Activated naive CD4-positive, alpha-beta T cell treated with anti-CD3 and anti-CD28 coated beads for 36 hours (primary cell): ENCODE measurements at regions not wholly inside any gene's neighbourhood (a gene's known extent, or its start where the extent isn't known, plus 50 kb on each side); places are given as distances from the start of the nearest gene placed in this dataset.

Source experiments
- CTCF ChIA-PET: fragments of 350-600 bp; sonication (Branson Sonifier 250); formaldehyde crosslinking; loops from one replicate; lab custom pipeline; 2021; ENCODE audit warnings: antibody characterized with exemption; lab: Charles Lee
- DNase-seq: peaks from one replicate; pipeline ENCODE4 v3.0.0-alpha.2; 2020
- H3K27ac Mint-ChIP-seq: one replicate; pipeline ENCODE4 v1.8.0; 2021; ENCODE audit warnings: mild to moderate bottlenecking, mixed read lengths
- H3K27me3 Mint-ChIP-seq: one replicate; pipeline ENCODE4 v1.8.0; 2021; ENCODE audit warnings: low read depth, mixed read lengths
- H3K36me3 Mint-ChIP-seq: one replicate; pipeline ENCODE4 v1.8.0; 2021; ENCODE audit warnings: low read depth, mixed read lengths
- H3K4me1 Mint-ChIP-seq: one replicate; pipeline ENCODE4 v1.8.0; 2021; ENCODE audit warnings: low read depth, mixed read lengths
- H3K4me3 Mint-ChIP-seq: one replicate; pipeline ENCODE4 v1.8.0; 2021; ENCODE audit warnings: mild to moderate bottlenecking, moderate library complexity, mixed read lengths
- H3K9me3 Mint-ChIP-seq: one replicate; pipeline ENCODE4 v1.8.0; 2021; ENCODE audit warnings: mixed read lengths
- intact Hi-C: fragments of 100-400 bp; cut with micrococcal nuclease; formaldehyde crosslinking; loops from one replicate; pipeline ENCODE4 v1.15.1; 2023

DNA sequence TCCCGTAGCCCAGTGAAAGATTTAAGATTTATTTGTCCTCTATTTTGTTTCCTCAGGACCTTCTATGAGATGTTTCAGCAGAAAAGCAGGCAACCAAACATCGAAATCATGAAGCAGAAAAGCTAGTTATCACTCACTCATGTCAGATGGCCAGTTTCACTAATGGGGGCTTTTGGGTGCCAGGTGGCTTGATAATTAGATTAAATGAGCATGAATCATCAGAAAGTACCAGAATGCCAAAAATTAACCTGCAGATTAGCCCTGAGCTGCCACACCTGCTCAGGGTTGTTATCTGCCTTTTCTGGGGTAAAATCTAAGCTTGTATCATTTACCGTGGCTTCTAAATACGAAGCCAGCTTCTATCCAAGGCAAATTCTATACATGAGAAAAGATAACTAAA, 1017.5 kb downstream of the XPNPEP1 start:
- CTCF ChIA-PET, result no interaction called here
- Mint-ChIP-seq H3K27ac (no peak overlapping the region), H3K9me3 (no peaks in the 10 kb centered on the region), H3K36me3 (no peaks in the 10 kb centered on the region), H3K4me3 (no peak overlapping the region), H3K4me1 (no peaks in the 10 kb centered on the region), H3K27me3 (no peaks in the 10 kb centered on the region)
- no peak for DNase-seq
- intact Hi-C loops, result no loop called here

DNA sequence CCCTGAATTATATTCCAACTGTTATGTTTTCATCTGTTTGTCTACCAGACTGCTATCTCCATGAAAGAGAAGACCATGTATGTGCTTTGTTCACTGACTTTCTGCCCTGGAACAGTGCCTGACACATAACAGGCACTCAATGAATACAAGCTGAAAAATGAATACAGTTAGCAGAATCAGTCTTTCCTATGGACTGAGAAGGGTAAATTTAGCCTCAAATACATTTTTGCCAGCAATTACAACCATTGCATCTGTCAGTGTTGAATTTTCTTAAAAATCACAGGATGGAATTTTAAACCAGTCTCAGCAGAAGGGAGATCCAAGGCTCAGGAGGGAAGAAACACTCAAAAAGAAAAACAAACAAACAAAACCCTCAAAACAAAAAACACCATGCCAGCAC, 1018.1 kb downstream of the XPNPEP1 start:
- Mint-ChIP-seq H3K9me3 (no peaks in the 10 kb centered on the region), H3K4me1 (no peaks in the 10 kb centered on the region)
- intact Hi-C loops, result no loop called here

DNA sequence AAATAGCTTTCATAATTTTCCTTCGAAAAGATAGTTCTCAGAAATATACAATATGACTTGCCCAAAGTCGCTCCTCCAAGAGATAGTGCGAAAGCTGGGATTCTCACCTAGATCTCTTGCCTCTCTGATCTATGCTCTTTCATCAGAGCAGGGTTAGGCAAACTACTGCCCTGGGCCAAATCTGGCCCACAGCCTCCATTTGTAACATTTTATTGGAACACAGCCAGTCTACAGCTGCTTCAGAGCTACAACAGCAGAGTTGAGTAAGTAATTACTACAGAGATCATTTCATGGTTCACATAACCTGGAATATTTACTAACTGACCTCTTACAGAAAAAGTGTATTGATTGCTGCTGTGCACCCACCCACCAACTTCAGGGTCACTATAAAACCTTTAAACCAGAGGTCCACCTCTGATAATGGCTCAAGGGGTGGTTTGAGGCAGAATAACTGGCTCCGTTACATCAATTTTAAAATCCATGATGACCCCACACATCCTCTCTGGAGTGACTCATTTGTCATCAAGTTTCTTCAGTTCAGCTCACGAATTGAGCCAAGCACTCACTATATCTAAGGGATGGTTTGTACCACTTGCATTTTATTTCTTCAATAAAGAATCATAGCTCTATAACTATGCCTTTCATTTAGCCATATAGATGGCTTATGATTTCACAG, 1019.0 kb downstream of the XPNPEP1 start:
- intact Hi-C loops, result no loop called here
- Mint-ChIP-seq H3K4me1 (no peaks in the 10 kb centered on the region), H3K27ac (no peak overlapping the region), H3K27me3 (no peaks in the 10 kb centered on the region), H3K36me3 (no peaks in the 10 kb centered on the region), H3K9me3 (no peaks in the 10 kb centered on the region), H3K4me3 (no peak overlapping the region)
- CTCF ChIA-PET, result no interaction called here
- no peak for DNase-seq

More for the DNA sequence above, 1018.1 kb downstream of the XPNPEP1 start:
- no peak overlapping the region for H3K27ac Mint-ChIP-seq
- no peak overlapping the region for H3K4me3 Mint-ChIP-seq
- CTCF ChIA-PET, result no interaction called here
- H3K27me3 Mint-ChIP-seq, result no peaks in the 10 kb centered on the region
- DNase-seq, result no peak
- H3K36me3 Mint-ChIP-seq, result no peaks in the 10 kb centered on the region

DNA sequence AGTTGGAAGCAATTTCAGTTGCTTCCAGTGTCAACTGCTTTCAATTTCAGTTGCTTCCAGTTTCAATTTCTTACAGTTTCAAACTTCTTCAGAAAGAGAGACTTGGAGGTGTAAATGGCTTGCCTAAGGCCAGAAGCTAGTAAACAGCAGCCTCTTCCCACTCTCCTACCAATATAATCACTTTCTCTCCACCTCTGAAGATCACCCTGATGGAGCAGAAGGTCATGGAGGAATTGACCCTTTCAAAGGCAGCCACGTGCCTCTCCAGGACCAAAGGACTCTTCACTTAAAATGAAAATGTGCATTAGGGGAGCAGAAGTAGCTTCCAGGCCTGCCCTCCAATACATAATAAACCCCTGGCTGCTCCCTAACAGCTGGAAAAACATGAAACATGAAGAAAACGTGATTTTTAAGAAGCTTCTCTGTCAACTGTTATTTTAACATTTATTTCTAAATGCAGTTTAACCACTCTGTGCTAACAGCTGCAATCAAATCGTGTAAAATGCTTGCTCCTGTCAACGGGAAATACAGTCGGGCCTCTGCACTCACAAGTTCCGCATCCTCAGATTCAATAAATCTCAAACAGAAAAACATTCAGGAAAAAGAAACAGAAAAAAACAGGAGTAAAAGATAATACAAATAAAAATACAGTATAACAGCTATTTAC, 1020.6 kb downstream of the XPNPEP1 start:
- intact Hi-C loops, result no loop called here
- CTCF ChIA-PET, result no interaction called here
- H3K9me3 Mint-ChIP-seq, result no peaks in the 10 kb centered on the region
- no peaks in the 10 kb centered on the region for H3K36me3 Mint-ChIP-seq
- no peak overlapping the region for H3K4me3 Mint-ChIP-seq
- no peak overlapping the region for H3K27ac Mint-ChIP-seq
- H3K27me3 Mint-ChIP-seq, result no peaks in the 10 kb centered on the region
- H3K4me1 Mint-ChIP-seq, result no peaks in the 10 kb centered on the region
- no peak for DNase-seq

DNA sequence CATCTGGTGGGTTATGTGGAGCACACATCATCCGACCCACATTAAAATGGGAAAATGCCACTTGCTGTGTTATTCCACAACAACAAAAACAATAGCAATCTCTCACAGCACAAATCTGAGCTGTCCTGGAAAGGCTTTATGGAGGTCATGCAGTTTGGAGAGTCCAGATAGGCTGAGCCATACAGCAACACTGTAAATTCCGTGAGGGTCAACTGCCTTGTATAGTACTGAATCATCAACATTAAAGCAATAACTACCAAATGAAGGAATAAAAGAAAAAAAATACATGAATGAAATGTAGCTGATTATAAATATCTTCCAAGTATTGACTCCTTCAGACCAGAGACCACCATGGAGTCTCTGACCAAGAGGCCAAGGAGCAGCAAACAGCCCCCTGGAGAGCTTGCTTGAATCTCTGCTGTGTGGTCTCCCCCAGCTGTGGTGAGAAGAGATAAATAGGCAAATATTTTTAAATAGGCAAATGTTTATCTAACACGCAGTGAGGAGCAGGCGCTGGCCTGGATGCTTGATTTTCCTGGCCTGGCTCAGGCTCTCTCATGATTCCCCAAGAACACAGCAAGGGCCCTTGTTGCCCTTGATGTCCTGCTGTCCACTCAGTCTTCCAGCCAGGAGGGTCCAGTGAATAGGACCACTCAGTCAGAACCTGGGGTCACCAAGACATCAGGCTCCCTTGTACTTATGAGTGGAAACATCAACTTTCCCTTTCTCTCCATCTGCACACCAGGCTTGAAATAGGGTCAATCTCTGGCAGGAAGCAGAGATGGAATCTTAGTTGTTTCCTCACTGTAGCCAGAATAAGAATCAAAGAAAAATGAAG, 1021.3 kb downstream of the XPNPEP1 start:
- no peak for DNase-seq
- no peaks in the 10 kb centered on the region for H3K27me3 Mint-ChIP-seq
- no peak overlapping the region for H3K27ac Mint-ChIP-seq
- H3K9me3 Mint-ChIP-seq, result no peaks in the 10 kb centered on the region
- intact Hi-C loops, result no loop called here
- H3K4me3 Mint-ChIP-seq, result no peak overlapping the region
- no peaks in the 10 kb centered on the region for H3K4me1 Mint-ChIP-seq
- CTCF ChIA-PET, result no interaction called here
- H3K36me3 Mint-ChIP-seq, result no peaks in the 10 kb centered on the region

DNA sequence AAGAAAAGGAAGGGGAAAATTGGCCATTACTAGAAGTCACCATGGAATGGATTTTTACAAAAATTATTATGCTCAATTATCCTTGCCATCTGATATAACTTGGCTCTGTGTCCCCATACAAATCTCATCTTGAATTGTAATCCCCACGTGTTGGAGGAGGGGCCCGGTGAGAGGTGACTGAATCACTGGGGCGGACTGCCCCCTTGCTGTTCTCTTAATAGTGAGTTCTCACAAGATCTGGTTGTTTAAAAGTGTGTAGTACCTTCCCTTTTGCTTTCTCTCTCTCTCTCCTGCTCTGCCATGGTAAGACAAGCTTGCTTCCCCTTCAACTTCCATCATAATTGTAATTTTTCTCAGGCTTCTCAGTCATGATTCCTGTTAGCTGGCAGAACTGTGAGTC, 1023.6 kb downstream of the XPNPEP1 start:
- Mint-ChIP-seq H3K4me1 (no peaks in the 10 kb centered on the region), H3K27me3 (no peaks in the 10 kb centered on the region), H3K4me3 (no peak overlapping the region), H3K36me3 (no peaks in the 10 kb centered on the region), H3K9me3 (peaks cover 4% of the 10 kb centered on the region), H3K27ac (no peak overlapping the region)
- CTCF ChIA-PET, result no interaction called here
- no peak for DNase-seq
- intact Hi-C loops, result no loop called here

DNA sequence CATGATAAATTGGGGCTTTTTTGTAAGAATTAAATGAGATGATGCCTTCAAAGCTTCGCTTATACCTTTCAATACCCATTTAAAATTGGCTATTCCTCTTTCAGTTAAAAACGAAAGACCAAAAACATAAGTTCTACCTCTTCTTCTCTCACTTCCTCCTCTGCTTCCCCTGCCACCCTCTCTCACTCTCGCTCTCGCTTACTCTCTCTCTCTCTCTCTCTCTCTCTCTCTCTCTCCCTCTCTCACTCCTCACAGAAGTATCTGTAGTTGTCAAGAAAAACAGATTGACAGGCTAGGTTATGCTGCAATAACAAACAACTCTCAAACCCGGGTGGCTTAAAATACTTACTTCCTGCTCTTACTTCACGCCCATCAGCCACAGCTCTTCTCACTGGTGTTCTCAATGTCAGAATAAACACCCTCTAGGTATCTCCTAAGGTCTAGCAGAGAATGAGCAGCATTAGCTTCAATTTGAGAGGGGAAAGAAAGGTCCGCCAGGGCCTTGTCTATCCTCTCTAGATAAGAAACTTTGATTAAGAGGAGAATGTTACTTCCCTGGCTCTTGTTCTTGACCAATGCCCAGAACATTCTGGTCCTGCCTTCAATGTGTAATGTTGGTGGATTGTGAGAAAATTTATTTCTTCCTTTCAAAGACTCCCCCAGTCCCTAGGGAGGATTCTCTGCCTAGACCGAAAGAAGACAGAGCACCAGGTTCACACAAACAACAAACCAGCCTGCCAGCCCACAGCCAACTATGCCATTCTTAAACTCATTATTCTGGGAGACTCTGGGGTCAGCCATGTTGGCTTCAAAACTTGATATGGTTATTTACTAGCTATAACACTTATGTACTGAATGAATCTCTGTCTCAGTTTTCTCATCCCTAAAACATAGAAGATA, 1028.7 kb downstream of the XPNPEP1 start:
- no peak for DNase-seq
- Mint-ChIP-seq H3K4me1 (no peaks in the 10 kb centered on the region), H3K27ac (no peak overlapping the region), H3K4me3 (no peak overlapping the region), H3K27me3 (no peaks in the 10 kb centered on the region), H3K9me3 (peaks cover 9% of the 10 kb centered on the region), H3K36me3 (no peaks in the 10 kb centered on the region)
- CTCF ChIA-PET, result no interaction called here
- intact Hi-C loops, result no loop called here

DNA sequence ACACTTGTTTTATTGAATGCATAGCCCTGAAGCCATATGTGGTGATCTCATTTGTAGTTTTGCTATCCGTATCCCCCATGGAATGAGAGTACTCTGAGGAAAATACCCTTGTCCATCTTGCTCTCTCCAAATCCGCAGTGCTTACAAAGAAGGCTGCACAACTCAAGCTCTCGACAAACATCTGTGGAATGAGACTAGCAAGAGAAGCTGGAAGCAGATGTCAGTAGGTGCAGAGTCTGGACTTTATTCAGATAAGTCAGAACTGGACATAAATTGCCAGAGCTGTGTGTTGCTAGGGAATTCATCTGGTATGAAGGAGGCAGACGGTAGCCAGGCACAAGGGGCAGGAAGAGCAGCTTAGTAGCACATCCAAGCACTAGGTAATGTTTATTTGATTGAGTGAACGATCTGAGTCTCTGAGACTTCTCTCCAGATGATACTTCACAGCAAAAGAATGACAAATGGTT, 1046.2 kb downstream of the XPNPEP1 start:
- H3K4me1 Mint-ChIP-seq, result no peaks in the 10 kb centered on the region
- DNase-seq, result no peak
- H3K27me3 Mint-ChIP-seq, result no peaks in the 10 kb centered on the region
- no peaks in the 10 kb centered on the region for H3K36me3 Mint-ChIP-seq
- H3K27ac Mint-ChIP-seq, result no peak overlapping the region
- peaks cover 5% of the 10 kb centered on the region for H3K9me3 Mint-ChIP-seq
- intact Hi-C loops, result no loop called here
- CTCF ChIA-PET, result no interaction called here
- no peak overlapping the region for H3K4me3 Mint-ChIP-seq

DNA sequence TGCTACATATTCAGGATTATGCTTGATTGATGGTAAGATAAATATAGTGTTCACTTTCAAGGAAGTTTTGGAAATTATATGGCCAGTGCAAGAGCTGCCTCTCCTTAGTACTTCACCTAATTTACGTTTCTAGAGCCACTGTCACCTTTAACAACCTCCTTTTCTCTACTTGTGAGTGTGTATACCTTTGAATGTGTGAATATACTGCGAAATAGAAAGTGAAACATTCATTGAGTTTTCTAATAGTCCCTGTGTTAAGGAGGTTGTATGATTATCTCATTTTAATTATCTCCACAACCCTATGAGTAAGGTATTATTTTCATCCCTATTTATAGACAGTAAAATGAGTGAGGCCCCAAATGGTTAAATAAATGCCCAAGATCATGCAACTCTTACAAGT, 1050.5 kb downstream of the XPNPEP1 start:
- H3K4me3 Mint-ChIP-seq, result no peak overlapping the region
- no peak overlapping the region for H3K27ac Mint-ChIP-seq
- H3K27me3 Mint-ChIP-seq, result no peaks in the 10 kb centered on the region
- no peak for DNase-seq
- intact Hi-C loops, result no loop called here
- no peaks in the 10 kb centered on the region for H3K4me1 Mint-ChIP-seq
- no peaks in the 10 kb centered on the region for H3K36me3 Mint-ChIP-seq
- peaks cover 1% of the 10 kb centered on the region for H3K9me3 Mint-ChIP-seq
- CTCF ChIA-PET, result no interaction called here

DNA sequence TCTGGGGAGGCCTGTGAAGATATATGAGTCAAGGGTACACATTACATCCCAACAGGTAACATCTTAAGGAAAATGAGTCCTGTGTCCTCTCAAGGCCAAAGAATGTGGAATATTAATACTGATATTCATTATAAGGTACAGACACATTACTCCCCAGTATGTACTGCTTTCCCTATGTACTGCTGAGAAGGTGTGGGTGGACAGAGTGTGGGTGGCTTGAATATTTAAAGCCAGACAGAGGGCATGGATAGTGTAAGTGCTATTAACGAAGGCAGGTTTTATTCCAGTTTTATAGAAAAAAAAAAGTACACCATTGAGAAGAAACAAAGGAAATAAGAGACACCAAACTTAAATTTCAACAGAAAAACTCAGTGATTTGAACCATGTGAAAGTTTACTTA, 1054.4 kb downstream of the XPNPEP1 start:
- intact Hi-C loops, result no loop called here
- H3K27ac Mint-ChIP-seq, result no peak overlapping the region
- DNase-seq, result no peak
- no peak overlapping the region for H3K4me3 Mint-ChIP-seq
- peaks cover 1% of the 10 kb centered on the region for H3K9me3 Mint-ChIP-seq
- peaks cover 1% of the 10 kb centered on the region for H3K27me3 Mint-ChIP-seq
- no peaks in the 10 kb centered on the region for H3K36me3 Mint-ChIP-seq
- no peaks in the 10 kb centered on the region for H3K4me1 Mint-ChIP-seq
- CTCF ChIA-PET, result no interaction called here

DNA sequence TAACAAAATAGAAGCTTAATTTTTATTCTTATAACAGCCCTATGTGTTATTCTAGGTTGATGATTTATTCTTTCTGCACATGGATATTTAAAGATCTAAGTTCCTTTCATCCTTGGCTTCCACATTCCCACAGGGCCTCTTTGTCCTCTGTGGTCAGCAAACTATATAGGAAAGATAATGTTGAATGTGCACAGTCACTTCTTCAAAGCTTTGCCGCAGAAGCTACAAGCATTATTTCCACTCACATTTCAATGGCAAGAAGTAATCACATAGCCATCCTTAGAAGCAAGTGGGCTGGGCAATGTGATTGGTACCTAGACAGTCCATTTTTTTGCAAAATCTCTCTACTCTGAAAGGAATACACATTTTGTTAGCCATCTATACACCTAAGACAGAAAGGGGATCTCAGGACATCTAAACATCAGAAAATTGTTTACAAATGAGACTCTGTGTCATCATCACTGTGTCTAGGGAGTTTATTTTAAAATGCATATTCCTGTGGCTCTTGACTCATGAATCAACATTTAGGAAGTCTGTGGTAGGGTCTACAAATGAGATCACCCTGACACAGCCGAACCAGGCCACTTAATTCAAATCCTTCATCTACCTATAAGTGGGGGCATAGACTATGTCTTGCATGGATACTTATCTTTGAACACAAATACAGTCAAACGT, 1060.5 kb downstream of the XPNPEP1 start:
- Mint-ChIP-seq H3K27ac (no peak overlapping the region), H3K27me3 (peaks cover 3% of the 10 kb centered on the region), H3K4me1 (no peaks in the 10 kb centered on the region), H3K36me3 (no peaks in the 10 kb centered on the region), H3K4me3 (no peak overlapping the region), H3K9me3 (peaks cover 1% of the 10 kb centered on the region)
- intact Hi-C loops, result no loop called here
- CTCF ChIA-PET, result no interaction called here
- DNase-seq, result no peak
